ENCODE measurements at regions not wholly inside any gene's neighbourhood (a gene's known extent, or its start where the extent isn't known, plus 50 kb on each side); places are given as distances from the start of the nearest gene placed in this dataset.

DNA sequence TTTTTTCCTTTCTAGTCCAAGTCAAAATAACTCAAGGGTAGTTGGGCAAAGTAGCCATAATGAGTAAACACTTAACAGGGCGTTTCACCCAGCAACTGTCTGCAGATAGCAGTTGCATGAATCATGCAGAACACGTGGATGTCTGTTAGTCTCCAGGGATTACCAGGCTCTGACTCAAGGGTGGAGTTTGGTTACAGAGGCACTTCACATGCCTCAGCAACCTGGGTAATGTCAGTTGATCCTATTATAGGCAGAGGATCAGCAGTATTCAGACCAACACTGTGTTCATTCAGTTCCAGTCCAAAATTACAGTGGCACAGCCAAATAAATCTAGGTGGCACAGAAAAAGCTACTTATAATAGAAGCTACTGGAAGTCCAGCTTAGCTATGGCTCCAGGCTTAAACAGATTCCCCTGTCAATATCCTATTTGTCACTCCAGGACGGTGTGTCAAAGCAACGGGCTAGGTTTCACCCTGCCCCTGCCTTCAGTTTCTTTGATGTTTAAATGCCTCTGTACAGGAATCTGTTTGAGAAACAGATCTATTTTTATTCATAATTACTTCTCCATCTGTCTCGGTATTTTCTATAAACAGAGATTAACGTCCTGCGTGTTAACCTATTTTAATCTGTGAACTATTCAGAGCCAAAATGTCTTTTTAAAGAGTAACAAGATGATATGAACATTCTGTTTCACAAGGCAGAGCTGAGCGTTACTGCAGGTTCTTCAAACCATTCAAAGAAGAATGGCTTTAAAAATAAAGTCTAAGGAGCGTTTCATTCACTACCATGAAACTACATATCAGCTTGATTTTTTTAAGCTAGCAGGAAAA lies 162.6 kb upstream of the AKR1E2 start (continued):
- peak; percentile 60; the same call in 1 of the 2 replicates for TF ChIP-seq GLI2 (tag by site-specific recombination; IDR thresholded peaks at IDR 0.05; ENCODE audit: borderline replicate concordance, low read depth)
- peak; percentile 54; the same call in 1 of the 2 replicates for TF ChIP-seq TCF7L2 (IDR thresholded peaks at IDR 0.05; ENCODE audit: borderline replicate concordance, low read depth, low read length)
- TF ChIP-seq OSR2 (tag by site-specific recombination; IDR thresholded peaks at IDR 0.05): peak; percentile 95
- no peak for TF ChIP-seq ZNF175 (tag by site-specific recombination; IDR thresholded peaks at IDR 0.05)
- no peak for TF ChIP-seq MYNN (tag by site-specific recombination; IDR thresholded peaks at IDR 0.05; ENCODE audit: borderline replicate concordance)
- no peak for TF ChIP-seq ZNF48 (tag by site-specific recombination; IDR thresholded peaks at IDR 0.05)
- peak; percentile 44; the same call in 1 of the 2 replicates for TF ChIP-seq SP3 (tag by site-specific recombination; IDR thresholded peaks at IDR 0.05)
- peak; percentile 95 for TF ChIP-seq PRDM1 (tag by site-specific recombination; IDR thresholded peaks at IDR 0.05)
- TF ChIP-seq, protein P1, sequence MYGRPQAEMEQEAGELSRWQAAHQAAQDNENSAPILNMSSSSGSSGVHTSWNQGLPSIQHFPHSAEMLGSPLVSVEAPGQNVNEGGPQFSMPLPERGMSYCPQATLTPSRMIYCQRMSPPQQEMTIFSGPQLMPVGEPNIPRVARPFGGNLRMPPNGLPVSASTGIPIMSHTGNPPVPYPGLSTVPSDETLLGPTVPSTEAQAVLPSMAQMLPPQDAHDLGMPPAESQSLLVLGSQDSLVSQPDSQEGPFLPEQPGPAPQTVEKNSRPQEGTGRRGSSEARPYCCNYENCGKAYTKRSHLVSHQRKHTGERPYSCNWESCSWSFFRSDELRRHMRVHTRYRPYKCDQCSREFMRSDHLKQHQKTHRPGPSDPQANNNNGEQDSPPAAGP (tag by site-specific recombination; IDR thresholded peaks at IDR 0.05): peak; percentile 95
- TF ChIP-seq, protein P2, sequence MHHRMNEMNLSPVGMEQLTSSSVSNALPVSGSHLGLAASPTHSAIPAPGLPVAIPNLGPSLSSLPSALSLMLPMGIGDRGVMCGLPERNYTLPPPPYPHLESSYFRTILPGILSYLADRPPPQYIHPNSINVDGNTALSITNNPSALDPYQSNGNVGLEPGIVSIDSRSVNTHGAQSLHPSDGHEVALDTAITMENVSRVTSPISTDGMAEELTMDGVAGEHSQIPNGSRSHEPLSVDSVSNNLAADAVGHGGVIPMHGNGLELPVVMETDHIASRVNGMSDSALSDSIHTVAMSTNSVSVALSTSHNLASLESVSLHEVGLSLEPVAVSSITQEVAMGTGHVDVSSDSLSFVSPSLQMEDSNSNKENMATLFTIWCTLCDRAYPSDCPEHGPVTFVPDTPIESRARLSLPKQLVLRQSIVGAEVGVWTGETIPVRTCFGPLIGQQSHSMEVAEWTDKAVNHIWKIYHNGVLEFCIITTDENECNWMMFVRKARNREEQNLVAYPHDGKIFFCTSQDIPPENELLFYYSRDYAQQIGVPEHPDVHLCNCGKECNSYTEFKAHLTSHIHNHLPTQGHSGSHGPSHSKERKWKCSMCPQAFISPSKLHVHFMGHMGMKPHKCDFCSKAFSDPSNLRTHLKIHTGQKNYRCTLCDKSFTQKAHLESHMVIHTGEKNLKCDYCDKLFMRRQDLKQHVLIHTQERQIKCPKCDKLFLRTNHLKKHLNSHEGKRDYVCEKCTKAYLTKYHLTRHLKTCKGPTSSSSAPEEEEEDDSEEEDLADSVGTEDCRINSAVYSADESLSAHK (tag by site-specific recombination; IDR thresholded peaks at IDR 0.05): peak; percentile 86
- peak; percentile 67 for TF ChIP-seq FEZF1 (tag by site-specific recombination; IDR thresholded peaks at IDR 0.05)
- TF ChIP-seq GLIS2 (tag by site-specific recombination; IDR thresholded peaks at IDR 0.05): no peak
- peak; percentile 98 for TF ChIP-seq ZNF639 (tag by site-specific recombination; IDR thresholded peaks at IDR 0.05)
- TF ChIP-seq ZBTB20 (tag by site-specific recombination; IDR thresholded peaks at IDR 0.05): peak; percentile 79
- TF ChIP-seq HIC1 (tag by site-specific recombination; IDR thresholded peaks at IDR 0.05): peak; percentile 99
- TF ChIP-seq ZNF140 (tag by site-specific recombination; IDR thresholded peaks at IDR 0.05): no peak
- no peak for TF ChIP-seq ZNF670 (tag by site-specific recombination; IDR thresholded peaks at IDR 0.05; ENCODE audit: low read depth)
- peak; percentile 36; the same call in 1 of the 2 replicates for TF ChIP-seq MZF1 (tag by site-specific recombination; IDR thresholded peaks at IDR 0.05; ENCODE audit: borderline replicate concordance)
- peak; percentile 84 for TF ChIP-seq PRDM10 (tag by site-specific recombination; IDR thresholded peaks at IDR 0.05)
- peak; percentile 97 for TF ChIP-seq ZBTB44 (tag by site-specific recombination; IDR thresholded peaks at IDR 0.05)
- TF ChIP-seq ZNF610 (tag by site-specific recombination; IDR thresholded peaks at IDR 0.05; ENCODE audit: borderline replicate concordance): no peak
- no peak for TF ChIP-seq BCL11B (tag by site-specific recombination; IDR thresholded peaks at IDR 0.05; ENCODE audit: low read depth)
- no peak for TF ChIP-seq ZNF621 (tag by site-specific recombination; IDR thresholded peaks at IDR 0.05)
- peak; percentile 79; the same call in 1 of the 2 replicates for TF ChIP-seq ZNF660 (tag by site-specific recombination; IDR thresholded peaks at IDR 0.05)
- TF ChIP-seq ZNF792 (tag by site-specific recombination; IDR thresholded peaks at IDR 0.05): 0 out of 2 replicates have a peak, but pooled peaks have one; percentile 19
